GM18517 (cell line): ENCODE measurements at regions not wholly inside any gene's neighbourhood (a gene's known extent, or its start where the extent isn't known, plus 50 kb on each side); places are given as distances from the start of the nearest gene placed in this dataset.

Experiments used
- ATAC-seq: cut with Tn5 transposase; IDR thresholded peaks from one replicate; pipeline ENCODE4 v1.9.1; 2021; ENCODE audit warnings: mild to moderate bottlenecking, moderate library complexity; ENCODE audit not compliant: unreplicated experiment

- ATAC-seq = no peak
These were observed 128.1 kb upstream of the MIS18BP1 start for GRCh38 chr14:45381091-45381490.

DNA sequence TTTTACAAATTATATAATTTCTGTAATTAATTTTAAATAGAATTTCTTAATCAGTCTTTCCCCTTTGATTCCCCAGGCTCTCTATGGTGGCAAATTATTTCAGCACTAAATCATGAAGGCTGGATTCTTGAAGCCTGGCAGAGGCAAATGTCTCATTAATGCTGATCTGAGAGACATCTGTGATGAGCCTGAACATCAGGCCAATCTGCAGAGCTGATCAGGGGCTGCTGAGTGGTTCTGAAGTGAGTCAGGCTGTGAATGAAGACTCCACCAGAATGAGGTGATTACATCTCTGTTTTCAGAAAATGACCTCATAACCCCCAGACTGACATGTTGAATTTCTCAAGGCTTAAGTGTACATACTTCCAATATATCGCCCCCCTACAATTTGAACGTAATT lies 124.2 kb upstream of the MIS18BP1 start:
- ATAC-seq = no peak

DNA sequence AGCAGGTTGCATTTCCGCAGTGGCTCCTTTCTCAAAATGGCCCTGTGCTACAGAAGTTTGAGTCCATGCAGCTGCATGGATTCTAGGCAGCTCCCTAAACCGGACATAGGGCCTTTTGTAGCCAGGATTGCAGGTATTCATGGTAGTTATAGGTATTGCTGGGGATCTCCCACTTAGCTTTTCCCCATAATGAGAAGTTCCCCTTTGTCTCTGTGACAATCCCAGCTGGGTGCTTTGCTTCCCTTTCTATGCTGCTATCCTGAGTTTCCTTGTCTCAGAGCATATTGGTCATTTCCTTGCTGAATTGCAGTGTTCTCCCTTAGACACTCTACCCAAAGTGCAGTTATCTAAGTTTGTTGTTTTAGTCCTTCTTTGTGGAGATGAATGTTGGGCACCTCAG lies 120.9 kb upstream of the MIS18BP1 start:
- ATAC-seq = no peak

DNA sequence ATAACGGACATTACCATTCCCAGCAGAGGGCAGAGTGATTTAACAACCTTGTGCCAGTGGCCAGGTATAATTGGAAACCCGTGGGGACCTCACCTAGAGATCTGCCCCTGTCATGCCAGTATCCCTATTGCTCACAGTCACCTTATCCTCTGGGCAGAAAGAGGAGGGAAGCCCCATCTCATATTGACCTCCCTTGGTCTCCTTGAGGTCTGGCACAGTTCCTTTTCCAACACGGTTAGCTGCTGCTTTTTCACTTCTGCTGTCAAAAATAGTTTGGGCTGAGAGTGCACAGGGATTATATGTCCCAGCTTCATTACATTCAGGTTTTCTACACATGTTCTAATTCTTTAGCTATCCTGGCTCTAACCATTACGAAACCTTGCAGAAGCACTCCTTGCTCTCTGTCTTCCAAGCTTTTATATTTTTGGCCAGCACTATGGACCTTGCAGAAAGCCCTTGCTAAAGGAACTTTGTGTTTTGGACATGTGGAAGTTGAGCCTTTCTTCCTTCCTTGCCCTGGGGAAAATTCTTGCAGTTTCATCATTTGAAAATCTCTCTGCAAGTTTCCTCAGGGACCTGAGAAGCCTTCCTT lies 111.7 kb upstream of the MIS18BP1 start:
- ATAC-seq = no peak

DNA sequence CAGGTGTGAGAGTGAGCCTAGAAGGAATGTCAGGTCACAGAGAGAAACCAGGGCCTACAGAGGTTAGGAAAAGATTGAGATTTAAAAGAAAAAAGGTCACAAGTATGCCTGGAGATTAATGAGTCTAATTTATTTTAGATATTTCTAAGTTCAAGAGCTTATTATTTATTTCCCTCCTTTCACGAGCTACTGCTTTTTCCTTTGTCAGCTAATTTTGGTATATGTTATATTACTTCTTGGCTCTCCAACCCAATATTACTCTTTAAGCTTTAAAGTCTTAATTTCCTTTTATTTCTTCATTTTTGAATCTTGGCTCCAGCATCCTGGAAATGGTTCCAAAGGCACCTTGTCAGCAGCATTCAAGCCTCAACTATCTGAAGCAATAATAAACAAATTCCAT lies 109.5 kb upstream of the MIS18BP1 start:
- ATAC-seq = no peak

- no peak for ATAC-seq
These were observed 108.7 kb upstream of the MIS18BP1 start for GRCh38 chr14:45361727-45362126.

DNA sequence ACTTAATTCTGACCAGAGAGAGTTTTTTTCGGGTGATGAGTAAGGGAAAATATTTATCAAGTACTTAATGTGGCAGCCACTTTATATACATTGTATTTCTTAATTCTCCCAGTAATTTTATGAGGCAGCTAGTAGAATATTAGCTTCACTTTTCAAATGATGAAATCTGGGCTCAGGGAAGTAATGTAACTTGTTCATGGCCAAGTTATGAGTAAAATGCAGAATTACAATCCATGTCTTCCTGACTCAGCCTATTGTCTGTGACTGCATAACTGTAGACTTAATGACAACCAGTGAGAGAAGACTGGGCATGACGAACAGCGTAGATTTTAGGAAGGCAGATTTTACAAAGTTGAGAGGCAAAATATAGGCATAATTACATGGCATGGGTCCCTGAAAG lies 106.7 kb upstream of the MIS18BP1 start:
- no peak for ATAC-seq

DNA sequence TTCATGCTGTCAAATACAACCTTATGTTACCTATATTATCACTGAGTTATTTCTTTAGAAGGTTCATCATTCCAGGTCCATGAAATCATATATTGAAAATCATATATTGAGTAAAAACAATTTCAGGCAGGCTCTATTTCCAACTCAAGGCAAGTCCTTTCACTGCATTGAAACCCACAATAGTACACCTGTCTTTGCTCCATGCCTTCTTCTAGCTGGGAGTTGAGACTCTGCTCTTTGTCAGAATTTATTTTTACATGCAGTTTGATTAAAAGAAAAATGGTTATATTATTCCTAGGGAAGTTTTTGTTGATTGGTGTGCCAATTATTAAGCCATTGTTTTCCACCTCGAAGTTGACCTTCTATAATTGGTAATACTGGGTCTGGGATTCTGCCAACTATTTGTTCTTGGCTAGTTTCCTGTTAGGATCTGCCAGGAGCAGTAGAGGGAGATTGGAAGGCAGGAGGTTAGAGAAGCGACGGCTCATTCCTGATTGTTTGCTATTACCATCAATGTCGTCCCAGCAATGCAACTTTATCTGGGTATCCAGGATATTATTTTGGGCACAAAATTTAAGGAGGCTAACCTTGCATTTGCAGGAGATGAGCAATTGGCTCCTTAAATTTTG lies 79.5 kb upstream of the MIS18BP1 start:
- ATAC-seq = no peak

GRCh38 chr14:45308745-45309397 lies 55.9 kb upstream of the MIS18BP1 start:
- no peak for ATAC-seq
